Neural cell (in vitro differentiated cells): ENCODE measurements at regions not wholly inside any gene's neighbourhood (a gene's known extent, or its start where the extent isn't known, plus 50 kb on each side); places are given as distances from the start of the nearest gene placed in this dataset.

Experiments
- EZH2 ChIP-seq: fragments of 200-600, 300-800 bp; shearing (Covaris generic), sonication (generic); IDR thresholded peaks from 2 replicates; pipeline ENCODE4 v1.6.1; 2014; ENCODE audit warnings: antibody characterized with exemption, low read length, borderline replicate concordance, mild to moderate bottlenecking; ENCODE audit not compliant: insufficient read depth, poor library complexity, severe bottlenecking
- MXI1 ChIP-seq: fragments of 450-650 bp; conservative IDR thresholded peaks from 2 replicates; pipeline ENCODE4 v1.6.1; 2014; ENCODE audit warnings: antibody characterized with exemption, mild to moderate bottlenecking; ENCODE audit not compliant: poor library complexity, severe bottlenecking
- POLR2AphosphoS5 ChIP-seq: IDR thresholded peaks from 2 replicates; pipeline ENCODE4 v1.6.1; 2012
- RAD21 ChIP-seq: fragments of 450-650 bp; conservative IDR thresholded peaks from 2 replicates; pipeline ENCODE4 v1.6.1; 2014; ENCODE audit warnings: antibody characterized with exemption, mild to moderate bottlenecking, moderate library complexity
- SMC3 ChIP-seq: fragments of 450-650 bp; conservative IDR thresholded peaks from 2 replicates; pipeline ENCODE4 v1.6.1; 2014; ENCODE audit warnings: antibody characterized with exemption, mild to moderate bottlenecking, moderate library complexity; ENCODE audit not compliant: poor library complexity
- TF ChIP-seq, protein P1 (sequence below): fragments of 450-650 bp; IDR thresholded peaks from 2 replicates; pipeline ENCODE4 v1.5.1; 2014; ENCODE audit warnings: antibody characterized with exemption, mild to moderate bottlenecking, moderate library complexity; ENCODE audit not compliant: poor library complexity, severe bottlenecking
- TF ChIP-seq, protein P2 (sequence below): IDR thresholded peaks from 2 replicates; pipeline ENCODE4 v1.6.1; 2012; ENCODE audit warnings: borderline replicate concordance

DNA sequence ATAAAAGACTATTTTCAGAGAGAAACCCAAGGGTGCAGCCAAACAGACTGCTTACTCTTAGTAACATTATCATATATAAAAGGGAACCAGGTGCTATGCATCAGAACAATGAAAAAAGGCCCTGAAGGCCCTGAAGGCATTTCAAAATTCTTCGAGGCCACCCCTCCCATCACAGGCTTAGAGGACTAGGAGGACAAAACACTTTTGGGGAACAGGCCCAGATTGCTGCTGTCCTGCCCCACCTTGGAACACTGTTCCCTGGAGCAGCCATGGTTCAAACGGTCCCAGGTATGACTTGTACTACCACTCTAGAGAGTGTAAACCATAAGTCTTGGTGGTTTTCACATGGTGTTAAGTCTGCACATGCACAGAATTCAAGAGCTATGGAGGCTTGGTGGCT, 2183.1 kb upstream of the CELF4 start:
- no peak for TF ChIP-seq POLR2AphosphoS5
- TF ChIP-seq, protein P1, sequence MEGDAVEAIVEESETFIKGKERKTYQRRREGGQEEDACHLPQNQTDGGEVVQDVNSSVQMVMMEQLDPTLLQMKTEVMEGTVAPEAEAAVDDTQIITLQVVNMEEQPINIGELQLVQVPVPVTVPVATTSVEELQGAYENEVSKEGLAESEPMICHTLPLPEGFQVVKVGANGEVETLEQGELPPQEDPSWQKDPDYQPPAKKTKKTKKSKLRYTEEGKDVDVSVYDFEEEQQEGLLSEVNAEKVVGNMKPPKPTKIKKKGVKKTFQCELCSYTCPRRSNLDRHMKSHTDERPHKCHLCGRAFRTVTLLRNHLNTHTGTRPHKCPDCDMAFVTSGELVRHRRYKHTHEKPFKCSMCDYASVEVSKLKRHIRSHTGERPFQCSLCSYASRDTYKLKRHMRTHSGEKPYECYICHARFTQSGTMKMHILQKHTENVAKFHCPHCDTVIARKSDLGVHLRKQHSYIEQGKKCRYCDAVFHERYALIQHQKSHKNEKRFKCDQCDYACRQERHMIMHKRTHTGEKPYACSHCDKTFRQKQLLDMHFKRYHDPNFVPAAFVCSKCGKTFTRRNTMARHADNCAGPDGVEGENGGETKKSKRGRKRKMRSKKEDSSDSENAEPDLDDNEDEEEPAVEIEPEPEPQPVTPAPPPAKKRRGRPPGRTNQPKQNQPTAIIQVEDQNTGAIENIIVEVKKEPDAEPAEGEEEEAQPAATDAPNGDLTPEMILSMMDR, result no peak
- no peak for TF ChIP-seq MXI1
- no peak for TF ChIP-seq EZH2
- TF ChIP-seq SMC3, result no peak
- TF ChIP-seq, protein P2, sequence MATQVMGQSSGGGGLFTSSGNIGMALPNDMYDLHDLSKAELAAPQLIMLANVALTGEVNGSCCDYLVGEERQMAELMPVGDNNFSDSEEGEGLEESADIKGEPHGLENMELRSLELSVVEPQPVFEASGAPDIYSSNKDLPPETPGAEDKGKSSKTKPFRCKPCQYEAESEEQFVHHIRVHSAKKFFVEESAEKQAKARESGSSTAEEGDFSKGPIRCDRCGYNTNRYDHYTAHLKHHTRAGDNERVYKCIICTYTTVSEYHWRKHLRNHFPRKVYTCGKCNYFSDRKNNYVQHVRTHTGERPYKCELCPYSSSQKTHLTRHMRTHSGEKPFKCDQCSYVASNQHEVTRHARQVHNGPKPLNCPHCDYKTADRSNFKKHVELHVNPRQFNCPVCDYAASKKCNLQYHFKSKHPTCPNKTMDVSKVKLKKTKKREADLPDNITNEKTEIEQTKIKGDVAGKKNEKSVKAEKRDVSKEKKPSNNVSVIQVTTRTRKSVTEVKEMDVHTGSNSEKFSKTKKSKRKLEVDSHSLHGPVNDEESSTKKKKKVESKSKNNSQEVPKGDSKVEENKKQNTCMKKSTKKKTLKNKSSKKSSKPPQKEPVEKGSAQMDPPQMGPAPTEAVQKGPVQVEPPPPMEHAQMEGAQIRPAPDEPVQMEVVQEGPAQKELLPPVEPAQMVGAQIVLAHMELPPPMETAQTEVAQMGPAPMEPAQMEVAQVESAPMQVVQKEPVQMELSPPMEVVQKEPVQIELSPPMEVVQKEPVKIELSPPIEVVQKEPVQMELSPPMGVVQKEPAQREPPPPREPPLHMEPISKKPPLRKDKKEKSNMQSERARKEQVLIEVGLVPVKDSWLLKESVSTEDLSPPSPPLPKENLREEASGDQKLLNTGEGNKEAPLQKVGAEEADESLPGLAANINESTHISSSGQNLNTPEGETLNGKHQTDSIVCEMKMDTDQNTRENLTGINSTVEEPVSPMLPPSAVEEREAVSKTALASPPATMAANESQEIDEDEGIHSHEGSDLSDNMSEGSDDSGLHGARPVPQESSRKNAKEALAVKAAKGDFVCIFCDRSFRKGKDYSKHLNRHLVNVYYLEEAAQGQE, result no peak
- TF ChIP-seq RAD21, result no peak
